NCI-H510A treated with DMSO at 0.1 percent for 48 hours (cell line): ENCODE measurements at regions not wholly inside any gene's neighbourhood (a gene's known extent, or its start where the extent isn't known, plus 50 kb on each side); places are given as distances from the start of the nearest gene placed in this dataset.
"Not testable (repeated sequence)": the region's sequence is repeated elsewhere in the genome, so short reads cannot be mapped to it uniquely, and the experiment has no call there.

Experiments
- DNase-seq: peaks from one replicate; lab custom pipeline; 2025; lab: John Stamatoyannopoulos, UW

- DNase-seq: no peak
Observed at GRCh38 chr6:120805276-120805675, 529.0 kb downstream of the TBC1D32 start.

DNA sequence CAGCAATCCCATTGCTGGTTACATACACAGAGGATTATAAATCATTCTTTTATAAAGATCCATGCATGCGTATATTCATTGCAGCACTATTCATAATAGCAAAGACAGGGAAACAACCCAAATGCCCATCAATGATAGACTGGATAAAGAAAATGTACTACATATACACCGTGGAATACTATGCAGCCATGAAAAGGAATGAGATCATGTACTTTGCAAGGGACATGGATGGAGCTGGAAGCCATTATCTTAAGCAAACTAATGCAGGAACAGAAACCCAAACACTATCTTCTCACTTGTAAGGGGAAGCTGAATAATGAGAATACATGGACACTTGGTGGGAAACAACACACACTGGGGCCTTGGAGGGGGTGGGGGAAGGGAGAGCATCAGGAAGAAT is 529.7 kb downstream of the TBC1D32 start:
- no peak for DNase-seq

- DNase-seq: no peak
Observed at GRCh38 chr6:120786682-120787081, 547.6 kb downstream of the TBC1D32 start.

GRCh38 chr6:120786256-120786655 is 548.0 kb downstream of the TBC1D32 start:
- no peak for DNase-seq

DNA sequence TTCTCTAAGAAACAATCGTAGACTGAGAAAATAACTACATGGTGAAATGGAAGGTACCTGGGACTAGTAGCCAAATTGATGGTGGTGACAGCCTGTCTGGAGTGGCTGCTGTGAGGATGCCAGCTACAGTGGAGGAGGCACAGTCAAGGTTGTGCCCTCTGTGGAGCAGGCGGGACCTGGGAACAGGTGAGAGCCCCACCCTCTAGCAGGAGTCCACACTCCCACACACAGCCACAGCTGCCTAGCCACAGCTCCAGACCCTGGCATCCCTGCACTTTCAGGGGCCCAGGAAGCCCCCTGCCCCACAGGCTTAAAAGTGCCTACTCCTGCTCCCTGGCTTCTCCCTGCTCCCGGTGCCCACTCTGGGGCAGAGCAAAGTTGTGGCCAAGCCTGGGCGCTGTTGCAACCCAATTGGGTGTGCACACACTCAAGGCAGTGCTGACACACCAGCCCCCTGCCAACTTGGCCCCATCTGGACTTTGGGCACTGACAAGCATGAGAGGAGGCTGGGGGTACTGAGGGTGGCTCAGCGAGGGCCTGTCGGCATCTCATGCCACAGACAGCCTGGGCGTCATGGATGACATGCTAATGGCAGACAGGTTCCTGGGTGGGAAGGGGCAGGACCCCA is 548.7 kb downstream of the TBC1D32 start:
- DNase-seq: no peak

DNA sequence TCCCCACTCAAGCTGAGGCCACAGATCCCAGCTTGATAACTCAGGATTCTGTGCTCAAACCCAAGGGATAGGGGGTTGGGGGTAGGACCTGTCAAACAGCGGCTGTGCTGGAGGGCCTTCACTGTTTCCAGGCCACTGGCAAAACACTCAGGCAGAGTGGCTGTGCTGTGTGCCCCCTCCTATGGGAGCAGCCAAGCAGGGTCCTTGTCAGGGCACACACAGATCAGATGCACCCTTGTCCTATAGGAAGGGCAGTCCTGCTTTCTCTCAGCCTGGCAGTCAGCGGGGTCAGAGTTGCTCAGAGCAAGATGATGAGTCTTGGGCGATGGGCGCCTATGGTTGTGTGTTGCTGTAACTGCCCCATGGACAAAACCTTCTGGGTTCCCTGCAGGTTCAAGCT is 554.8 kb downstream of the TBC1D32 start:
- DNase-seq: no peak

DNA sequence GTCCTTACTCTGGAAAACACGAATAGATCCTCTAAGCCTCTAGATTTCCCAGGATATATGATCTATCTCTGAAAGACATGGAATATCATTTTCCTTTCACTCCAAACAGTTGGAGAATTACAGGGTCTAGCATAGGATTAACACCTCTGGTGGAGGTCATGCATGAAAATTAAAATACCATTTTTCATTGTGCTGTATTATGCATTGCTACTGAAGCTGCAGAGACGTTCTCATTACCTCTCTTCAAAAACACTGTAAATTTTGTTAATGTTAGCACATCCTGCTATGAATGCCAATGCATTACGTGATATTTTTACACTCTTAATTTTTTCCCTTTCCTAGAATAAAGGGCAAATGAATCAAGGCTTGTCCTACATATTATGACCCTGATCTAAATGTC is 558.6 kb downstream of the TBC1D32 start:
- no peak for DNase-seq

DNA sequence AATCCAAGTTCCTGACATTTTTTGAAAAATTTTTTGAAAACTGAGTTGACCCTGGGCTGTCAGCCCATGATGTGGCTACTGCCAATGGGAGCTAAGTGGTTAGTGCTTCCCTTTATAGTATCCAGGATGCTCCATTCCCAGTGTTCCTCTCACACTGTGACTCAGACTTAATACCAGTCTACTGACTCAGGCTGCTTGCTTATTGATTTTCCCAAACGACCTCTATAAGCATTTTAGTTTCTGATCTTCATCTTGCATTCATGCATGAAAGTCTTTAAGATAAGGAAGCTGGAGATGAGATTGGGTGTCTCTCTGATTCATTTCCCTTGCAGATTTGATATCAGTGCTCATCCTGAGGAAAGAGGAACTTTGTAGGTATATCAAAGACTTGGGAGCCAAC is 560.0 kb downstream of the TBC1D32 start:
- no peak for DNase-seq

DNA sequence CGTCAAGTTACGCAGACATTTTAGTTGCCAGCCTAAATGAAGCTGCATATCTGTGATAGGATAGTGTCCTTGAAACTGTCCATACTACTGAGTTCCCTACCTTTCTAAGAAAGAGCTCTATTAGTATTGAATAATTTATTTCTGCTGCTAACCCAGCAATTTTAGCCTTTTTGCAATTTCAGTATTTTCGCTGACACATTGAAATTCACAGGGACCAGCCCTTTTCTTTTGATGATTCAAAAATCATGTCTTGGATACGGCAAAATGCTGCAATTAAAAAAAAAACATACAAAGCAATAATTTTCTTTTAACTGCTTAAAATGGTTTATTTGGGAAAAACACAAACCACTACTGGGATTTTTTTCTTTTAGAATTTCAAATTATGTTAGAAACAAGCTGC is 563.3 kb downstream of the TBC1D32 start:
- no peak for DNase-seq

DNA sequence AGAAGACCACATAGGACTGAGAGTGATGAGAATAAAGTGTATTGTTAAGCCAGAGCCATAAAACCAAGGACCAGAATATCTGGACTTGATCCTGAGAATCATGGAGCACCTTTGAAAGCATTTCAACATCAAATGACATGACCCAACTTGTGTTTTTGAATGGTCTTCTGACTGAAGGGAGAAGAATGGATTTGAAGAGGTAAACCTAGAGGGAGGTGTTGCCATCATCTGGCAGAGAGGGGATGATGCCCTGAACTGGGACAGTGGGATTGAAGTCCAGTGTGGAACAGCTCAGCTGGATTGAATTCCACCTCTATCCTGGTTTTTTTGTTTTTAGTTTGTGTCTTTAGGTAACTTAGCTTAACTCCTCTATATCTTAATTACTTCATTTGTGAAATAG is 570.0 kb downstream of the TBC1D32 start:
- no peak for DNase-seq

- no peak for DNase-seq
Observed at GRCh38 chr6:120759570-120759969, 574.7 kb downstream of the TBC1D32 start.

DNA sequence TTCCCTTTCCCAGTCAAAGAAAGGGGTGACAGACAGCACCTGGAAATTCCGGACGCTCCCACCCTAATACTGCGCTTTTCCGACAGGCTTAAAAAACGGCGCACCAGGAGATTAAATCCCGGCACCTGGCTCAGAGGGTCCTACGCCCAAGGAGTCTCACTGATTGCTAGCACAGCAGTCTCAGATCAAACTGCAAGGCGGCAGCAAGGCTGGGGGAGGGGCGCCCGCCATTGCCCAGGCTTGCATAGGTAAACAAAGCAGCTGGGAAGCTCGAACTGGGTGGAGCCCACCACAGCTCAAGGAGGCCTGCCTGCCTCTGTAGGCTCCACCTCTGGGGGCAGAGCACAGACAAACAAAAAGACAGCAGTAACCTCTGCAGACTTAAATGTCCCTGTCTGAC is 585.7 kb downstream of the TBC1D32 start:
- not testable (repeated sequence) for DNase-seq

DNA sequence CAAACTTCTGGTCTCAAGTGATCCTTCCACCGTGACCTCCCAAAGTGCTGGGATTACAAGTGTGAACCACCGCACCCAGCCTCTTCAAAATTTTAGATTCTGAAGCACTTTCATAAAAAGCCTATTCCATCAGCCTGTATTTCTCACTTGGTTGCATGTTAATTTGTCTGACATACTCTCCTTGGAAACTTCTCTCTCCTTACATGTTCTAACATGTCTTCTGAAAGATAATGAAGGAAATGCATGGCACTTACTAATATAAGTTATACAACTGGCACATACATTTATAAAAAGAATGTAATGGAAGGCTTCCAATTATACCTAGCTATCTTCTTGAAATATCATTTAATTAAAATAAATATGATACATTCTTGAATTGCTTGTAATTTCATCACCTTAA is 597.5 kb downstream of the TBC1D32 start:
- no peak for DNase-seq

- no peak for DNase-seq
Observed at GRCh38 chr6:120735641-120736040, 598.6 kb downstream of the TBC1D32 start.

- no peak for DNase-seq
Observed at GRCh38 chr6:120711255-120711654, 623.0 kb downstream of the TBC1D32 start.

GRCh38 chr6:120700001-120700400 is 634.3 kb downstream of the TBC1D32 start:
- DNase-seq: no peak

- no peak for DNase-seq
Observed at GRCh38 chr6:120686492-120686891, 647.8 kb downstream of the TBC1D32 start.

DNA sequence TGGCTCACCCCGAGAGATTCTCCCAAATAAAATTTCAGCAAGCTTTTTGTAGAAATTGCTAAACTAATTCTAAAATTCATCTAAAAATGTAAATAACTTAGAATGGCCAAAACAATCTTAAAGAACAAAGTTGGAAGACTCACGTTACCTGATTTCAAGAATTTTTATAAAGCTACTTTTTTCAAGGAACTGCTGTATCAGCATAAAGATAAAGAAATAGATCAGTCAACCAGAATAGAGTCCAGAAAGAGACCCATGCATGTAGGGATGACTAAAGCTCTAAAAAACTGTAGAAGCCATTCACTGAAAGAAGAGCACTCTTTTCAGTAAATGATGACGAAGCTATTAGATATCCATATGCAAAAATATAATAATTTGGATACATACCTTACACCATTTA is 652.1 kb downstream of the TBC1D32 start:
- no peak for DNase-seq

GRCh38 chr6:120681204-120681603 is 653.1 kb downstream of the TBC1D32 start:
- no peak for DNase-seq

GRCh38 chr6:120675886-120676285 is 658.4 kb downstream of the TBC1D32 start:
- no peak for DNase-seq

DNA sequence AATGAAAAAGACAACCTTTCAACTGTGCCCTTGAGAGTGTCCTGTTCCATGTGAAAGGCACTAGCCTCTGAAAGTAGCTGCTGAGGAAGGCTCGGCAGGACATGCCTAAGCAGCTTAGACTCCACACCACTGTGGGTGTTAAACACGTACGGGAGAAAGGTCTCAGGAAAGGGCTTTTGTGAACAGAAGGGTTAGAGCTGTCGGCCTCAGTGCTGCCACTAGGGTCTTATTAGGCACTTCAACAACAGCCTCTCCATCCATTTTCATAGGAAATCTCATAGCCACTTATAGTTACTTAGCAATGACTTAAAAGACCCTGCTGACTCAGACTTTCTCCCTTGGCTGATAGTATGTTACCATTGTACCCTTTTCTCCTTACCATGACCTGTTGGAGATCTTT is 662.8 kb downstream of the TBC1D32 start:
- no peak for DNase-seq

DNA sequence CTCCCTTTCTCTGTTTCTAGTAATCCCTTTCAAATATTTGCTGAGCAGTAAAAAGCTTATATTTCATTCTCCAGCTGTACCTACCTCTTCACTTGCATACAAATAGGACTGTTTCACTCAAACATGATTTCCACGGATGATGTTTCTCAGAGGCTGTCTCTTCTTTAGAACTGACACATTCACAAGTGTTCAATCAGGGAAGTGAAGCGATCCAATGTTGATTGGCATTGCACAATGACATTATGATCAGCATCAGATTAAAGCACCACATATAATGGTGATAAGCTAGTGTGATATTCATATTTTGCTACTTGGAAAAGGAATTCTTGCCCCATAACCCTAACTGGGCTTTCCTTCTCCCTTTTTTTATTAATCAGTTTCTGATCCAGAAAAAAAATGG is 681.8 kb downstream of the TBC1D32 start:
- no peak for DNase-seq

- DNase-seq: no peak
Observed at GRCh38 chr6:120648713-120649112, 685.6 kb downstream of the TBC1D32 start.

DNA sequence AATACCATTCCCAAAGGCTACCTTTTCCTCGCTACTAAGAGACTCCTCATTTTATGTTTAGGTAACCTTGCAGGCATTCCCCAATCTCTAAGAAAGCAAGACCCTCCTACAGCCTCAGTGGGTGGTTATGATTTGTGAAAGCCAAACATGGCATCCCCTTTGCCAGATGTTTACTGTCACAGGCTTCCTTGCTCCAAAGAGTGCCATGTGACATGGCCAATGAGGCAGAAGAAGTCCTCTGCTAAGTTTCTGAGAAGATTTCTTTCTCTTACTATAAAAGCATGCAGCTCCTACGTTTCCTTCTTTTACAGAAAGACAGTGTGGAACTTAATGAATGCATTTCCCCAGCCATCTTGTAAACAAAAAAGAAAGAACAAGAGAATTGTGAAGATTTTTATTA is 688.2 kb downstream of the TBC1D32 start:
- no peak for DNase-seq

DNA sequence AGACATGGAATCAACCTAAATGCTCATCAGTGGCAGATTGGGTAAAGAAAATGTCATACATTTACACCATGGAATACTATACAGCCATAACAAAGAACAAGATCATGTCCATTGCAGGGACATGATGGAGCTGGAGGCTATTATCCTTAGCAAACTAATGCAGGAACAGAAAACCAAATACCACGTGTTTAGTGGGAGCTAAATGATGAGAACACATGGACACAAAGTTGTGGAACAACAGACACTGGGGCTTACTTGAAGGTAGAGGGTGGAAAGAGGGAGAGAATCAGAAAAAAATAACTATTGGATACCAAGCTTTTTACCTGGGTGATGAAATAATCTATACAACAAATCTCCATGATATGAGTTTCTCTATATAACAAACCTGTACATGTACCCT is 701.3 kb downstream of the TBC1D32 start:
- no peak for DNase-seq
